ENCODE measurements at regions not wholly inside any gene's neighbourhood (a gene's known extent, or its start where the extent isn't known, plus 50 kb on each side); places are given as distances from the start of the nearest gene placed in this dataset.
"Not testable (repeated sequence)": the region's sequence is repeated elsewhere in the genome, so short reads cannot be mapped to it uniquely, and the experiment has no call there.

- not testable (repeated sequence) for TF ChIP-seq CTCF (conservative IDR thresholded peaks at IDR 0.05); EZH2 (IDR thresholded peaks at IDR 0.05; ENCODE audit: low read depth)
Measured at GRCh38 chr2:91509276-91509675, 2817.8 kb downstream of the RPIA start.
